Inflammatory macrophage (primary cell): ENCODE measurements at regions not wholly inside any gene's neighbourhood (a gene's known extent, or its start where the extent isn't known, plus 50 kb on each side); places are given as distances from the start of the nearest gene placed in this dataset.
A peak's percentile ranks its signal among the peaks of the same experiment; 100 is the strongest.
"Not testable (repeated sequence)": the region's sequence is repeated elsewhere in the genome, so short reads cannot be mapped to it uniquely, and the experiment has no call there.

ENCODE experiments used
- DNase-seq, 2 donors: peaks; one replicate each; pipeline ENCODE4 v3.0.0-alpha.2; 2020 to 2022

DNA sequence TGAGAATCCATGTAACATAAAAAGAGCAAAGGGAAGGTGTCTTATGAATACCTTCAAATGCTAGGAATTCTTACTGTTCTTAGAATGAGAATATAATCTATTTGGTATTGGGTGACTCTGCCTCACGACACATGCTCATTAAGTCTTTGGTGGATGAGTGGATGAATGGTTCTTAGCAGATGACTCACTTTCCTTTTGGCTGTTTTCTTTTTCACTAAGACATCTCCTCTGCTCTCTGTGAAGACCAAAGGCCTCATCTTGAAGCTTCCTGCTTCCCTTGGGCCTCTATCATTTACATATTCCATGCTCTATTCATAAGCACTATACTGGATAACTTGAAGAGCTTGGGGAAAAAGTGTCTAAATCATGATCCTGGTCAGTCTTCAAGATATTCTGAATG lies 468.1 kb downstream of the SPATA31D1 start:
- DNase-seq = no peak

DNA sequence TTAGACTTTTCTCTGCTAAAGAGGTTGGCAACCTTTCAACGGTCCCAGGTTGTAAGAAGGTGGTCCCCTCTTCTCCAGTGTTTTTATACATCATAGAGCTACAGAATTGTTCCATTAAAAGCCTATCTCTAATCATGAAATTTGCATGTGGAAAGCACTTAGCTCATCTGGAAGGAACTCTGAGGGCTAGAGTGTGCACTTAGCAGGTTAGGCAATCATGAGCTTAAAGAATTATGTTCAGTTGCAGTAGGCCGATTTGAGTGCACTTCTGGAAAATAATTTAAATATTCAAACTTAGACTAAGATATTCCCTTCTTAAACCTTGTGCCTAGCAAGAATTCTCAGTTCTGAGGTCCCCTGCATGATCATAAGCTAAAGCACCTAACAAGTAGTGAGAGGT lies 468.7 kb downstream of the SPATA31D1 start:
- no peak for DNase-seq

DNA sequence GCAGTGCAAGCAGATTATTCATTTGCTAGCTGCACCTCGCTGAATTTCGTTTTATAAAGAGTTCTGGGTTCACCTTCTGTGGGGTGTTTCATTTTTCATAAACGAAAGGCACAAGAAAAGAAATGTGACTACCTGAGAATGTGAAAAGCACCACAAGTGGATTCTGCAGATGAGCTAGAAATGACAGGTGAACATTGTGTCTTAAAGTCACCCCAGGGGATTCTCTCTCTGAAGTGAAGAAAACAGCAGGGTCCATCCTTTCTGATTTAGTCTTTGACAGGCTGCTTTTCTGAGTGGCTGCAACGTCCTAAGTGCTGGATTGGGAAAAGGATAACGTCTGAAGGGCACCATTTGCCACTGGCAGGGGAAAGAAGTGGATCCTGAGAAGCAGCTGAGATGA lies 469.3 kb downstream of the SPATA31D1 start:
- no peak for DNase-seq

DNA sequence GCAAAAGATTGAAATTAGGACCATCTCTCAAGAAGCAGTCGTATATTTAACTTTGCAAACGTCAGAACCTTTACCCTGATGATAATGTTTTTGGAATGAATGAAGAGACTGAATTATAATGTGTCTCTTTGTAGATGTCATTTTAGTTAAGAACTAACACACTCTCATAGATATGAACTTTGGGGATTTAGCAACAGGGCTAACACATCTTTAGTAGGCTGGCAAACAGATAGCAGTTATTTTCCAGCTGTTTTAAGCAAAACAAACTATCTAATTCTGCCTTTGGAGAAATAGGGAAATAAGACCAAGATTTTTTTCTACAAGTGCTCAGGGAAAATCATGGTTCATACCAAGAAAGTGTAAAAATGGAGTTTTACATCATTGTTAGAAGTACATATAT lies 469.7 kb downstream of the SPATA31D1 start:
- no peak for DNase-seq

DNA sequence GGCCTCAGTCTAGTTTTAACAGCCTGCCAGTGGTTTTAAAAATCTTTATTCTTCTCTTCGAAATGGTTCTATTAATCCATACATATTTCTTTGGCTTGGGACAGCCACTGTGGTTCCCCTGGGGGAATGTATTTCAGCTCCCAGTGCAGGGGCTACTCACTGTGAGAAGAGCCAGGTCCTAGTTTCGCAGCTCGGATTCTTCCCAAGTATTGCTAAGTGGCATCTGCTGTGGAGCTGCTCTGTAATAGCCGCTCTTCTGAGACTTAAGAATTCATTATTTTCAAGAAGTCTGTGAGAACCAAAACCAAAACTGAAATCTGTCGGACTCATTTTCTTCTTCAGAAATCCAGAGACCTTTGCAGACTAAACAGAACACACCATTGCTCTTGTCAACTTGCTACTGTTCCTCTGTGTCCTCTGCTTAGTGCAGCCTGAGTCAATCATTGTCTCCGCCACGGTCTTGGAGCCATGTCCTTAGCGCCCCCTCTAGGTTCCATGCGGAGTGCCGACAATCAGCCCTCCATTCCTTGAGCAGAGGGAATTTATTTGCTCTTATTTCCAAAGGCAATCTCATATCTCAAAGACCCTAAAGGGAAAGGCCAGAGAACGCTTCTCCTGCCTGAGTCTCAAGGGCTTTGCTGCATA lies 478.2 kb downstream of the SPATA31D1 start:
- no peak for DNase-seq

GRCh38 chr9:82467436-82467835 lies 478.9 kb downstream of the SPATA31D1 start:
- no peak for DNase-seq

- no peak for DNase-seq
Observed at GRCh38 chr9:82474235-82474634, 485.7 kb downstream of the SPATA31D1 start.

DNA sequence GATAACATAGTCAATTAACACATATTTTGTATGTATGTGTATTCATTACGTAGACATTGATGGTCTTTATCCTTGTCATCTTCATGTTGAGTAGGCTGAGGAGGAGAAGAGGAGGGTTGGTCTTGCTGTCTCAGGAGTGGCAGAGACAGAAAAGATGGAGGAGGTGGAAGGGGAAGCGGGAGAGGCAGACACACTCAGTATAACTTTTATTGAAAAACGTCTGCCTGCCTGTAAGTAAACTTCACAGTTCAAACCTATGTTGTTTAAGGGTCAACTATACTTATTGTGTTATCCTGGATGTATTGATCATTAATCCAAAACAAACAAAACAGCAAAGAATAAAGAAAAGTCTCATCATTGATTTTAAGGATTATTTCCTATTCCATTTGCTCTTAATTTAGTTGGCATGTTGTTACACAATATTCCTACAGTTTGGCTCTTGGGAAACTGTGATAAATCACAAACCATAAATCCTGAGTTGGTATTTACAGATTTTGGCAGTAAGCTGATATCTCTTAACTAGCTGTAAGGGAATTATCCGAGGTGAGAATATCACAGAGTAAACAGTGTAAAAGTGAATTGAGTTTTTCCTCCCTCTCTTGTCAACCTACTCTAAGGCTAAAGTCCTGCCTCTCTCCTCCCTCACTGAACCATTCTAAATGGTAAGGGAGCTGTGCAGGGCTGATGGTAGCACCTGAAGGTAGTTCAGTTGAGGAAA lies 487.2 kb downstream of the SPATA31D1 start:
- DNase-seq = no peak

DNA sequence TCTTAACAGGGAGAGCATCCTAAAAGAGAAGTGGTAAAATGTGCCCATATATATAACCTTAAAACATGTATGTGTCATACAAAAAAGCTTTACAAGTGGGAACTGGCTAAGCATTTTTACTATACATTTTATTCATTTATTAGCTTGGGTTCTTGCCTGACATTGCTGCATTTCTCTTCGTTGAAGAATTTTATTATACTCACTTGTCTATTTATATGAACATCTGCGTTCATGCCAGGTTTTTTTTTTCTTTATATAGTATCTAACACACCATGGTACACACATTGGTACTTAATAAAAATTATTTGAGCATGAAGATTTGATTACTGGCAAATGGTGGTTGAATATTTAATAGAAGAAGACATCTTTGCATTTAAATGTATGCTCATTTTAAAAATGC lies 492.3 kb downstream of the SPATA31D1 start:
- DNase-seq = no peak

DNA sequence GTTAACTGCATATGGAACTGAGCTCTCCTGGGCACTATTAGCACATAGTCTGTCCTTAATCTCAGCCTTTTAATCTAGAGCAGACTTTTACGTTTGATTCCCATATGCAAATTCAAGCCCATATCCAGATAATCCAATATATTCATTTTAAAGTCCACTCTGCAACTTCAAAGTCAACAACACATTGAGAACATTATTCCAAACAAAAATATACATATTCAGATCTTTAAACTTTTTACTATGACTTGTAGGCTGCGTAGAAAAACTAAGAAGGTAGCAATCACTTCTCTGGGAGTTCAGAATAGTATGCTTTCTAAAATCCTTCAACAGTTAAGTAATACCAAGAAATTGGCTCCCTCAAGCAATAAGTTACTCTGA lies 499.4 kb downstream of the SPATA31D1 start:
- no peak for DNase-seq

DNA sequence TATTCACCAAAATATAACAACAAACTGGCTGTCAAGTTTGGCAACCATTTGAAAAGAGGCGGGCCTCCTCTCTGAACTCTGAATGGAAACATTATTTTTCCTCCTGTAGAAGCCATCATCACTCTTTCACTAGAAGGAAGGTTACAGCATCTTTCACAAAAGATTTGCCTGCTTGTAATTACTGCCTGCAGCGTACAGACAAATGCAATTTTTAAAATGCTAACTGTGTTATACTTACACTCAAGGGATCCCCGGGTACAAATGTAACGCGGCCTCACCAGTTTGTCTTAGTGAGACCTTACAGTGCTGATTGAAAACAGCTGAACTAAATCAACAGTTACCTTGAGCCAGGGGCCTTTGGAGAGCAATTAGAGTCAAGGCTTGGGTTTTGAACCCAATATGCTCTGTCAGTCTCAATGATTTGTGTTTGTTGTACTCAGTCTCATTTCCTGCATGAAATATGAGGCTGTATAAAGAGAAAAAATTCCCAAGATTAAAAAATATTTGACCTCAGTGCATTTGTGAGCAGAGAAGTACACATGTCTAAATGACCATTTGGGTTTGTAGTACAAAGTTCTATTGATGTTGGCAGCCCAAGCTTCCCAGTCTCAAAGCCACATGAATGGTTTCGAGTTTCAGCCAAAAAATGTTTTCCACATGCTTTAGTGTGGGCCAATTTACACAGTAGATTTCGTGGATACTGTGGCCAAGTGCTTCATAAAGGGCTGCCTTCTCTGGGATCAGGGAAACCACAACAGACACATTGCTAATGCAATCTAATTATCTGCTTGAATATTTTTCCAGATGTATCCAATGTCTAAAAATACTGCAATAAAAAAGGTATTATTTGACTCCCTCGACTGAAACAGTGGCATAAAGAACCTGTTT lies 500.0 kb downstream of the SPATA31D1 start:
- no peak for DNase-seq

GRCh38 chr9:82489201-82489821 lies 500.7 kb downstream of the SPATA31D1 start:
- no peak for DNase-seq

GRCh38 chr9:82490019-82490499 lies 501.5 kb downstream of the SPATA31D1 start:
- no peak for DNase-seq

DNA sequence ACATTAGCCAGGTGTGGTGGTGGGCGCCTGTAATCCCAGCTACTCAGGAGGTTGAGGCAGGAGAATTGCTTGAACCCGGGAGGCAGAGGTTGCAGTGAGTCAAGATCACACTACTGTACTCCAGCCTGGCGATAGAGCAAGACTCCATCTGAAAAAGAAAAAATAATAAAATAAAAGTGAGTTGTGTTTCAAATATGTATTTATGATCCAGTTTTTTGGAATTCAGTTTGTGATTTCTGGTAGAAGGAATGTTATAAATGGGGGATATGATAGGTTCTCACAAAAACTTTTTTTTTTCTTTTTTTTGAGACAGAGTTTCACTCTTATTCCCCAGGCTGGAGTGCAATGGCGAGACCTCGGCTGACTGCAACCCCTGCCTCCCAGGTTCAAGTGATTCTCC lies 502.2 kb downstream of the SPATA31D1 start:
- DNase-seq = not testable (repeated sequence)

DNA sequence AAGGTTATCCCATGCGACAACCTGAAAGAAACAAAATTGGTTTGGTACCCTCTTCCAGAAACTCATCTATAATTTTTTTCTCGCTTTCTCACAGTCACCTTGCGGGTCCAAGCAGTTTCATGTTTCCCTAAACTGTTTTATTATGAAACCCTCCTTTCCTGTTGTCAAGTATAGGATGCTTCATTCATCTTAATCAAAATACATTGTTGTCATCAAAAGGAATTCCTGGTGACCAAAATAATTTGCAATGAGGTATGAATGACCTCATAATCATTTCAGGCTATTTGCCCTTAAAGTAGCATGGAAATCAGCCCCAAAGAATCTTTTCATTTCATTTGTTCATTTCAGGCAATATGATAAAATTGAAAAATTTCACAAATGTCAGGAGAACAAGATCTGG lies 503.0 kb downstream of the SPATA31D1 start:
- no peak for DNase-seq

DNA sequence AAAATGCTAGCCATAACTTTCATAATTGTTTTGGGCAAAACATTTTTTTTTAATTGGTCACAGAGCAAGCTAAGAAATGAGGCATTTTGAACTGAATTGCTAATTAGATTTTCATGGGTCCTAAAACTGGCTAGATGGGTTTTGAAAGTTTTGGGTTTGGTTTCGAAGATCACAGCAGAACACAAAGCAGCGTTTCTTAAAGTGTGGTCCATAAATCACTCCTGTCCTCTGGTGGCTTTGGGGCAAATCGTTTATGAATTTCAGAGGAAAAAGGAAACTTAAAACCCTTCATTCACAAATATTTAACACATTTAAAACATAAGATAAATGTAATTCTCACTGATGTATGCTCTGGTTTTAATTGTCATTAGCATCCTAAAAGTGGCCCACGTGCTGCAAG lies 503.7 kb downstream of the SPATA31D1 start:
- no peak for DNase-seq

GRCh38 chr9:82495884-82496777 lies 507.6 kb downstream of the SPATA31D1 start:
- DNase-seq = peak in 1 of 2 donors; percentile 9

DNA sequence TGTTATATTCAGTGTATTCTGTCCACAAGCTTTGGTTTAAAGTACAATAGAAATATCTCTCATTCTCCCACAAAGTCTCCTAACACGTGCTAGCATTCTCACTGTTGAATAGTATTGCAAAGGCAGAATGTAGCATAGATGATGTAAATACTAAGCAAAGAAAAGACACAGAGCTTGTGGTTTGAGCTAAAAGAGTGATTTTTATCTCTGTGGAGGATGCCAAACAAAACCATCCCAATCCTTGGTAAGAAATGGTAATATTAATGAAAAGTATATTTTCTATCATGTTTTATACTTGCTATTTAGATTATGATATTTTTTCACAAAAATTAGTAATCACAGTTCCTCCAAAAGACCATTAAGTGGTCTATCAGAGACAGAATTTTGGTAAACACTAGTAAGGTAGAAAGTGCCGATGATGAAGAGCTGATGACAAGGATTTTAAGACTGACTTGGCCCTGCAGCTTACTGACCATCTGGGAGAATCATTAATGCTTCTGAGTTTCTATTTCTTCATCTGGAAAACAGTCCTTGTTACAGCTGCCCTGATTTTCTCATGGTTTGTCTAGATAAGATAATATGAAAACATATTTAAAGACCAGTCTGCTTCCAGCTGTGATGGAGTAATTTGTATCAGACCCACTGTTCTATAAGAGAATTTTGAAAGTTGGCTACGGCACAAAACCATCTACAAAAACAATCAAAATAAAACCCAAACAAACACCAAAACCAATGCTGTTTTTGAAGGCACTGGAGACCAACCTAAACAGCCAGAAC lies 510.2 kb downstream of the SPATA31D1 start:
- no peak for DNase-seq

GRCh38 chr9:82499337-82499736 lies 510.8 kb downstream of the SPATA31D1 start:
- no peak for DNase-seq

DNA sequence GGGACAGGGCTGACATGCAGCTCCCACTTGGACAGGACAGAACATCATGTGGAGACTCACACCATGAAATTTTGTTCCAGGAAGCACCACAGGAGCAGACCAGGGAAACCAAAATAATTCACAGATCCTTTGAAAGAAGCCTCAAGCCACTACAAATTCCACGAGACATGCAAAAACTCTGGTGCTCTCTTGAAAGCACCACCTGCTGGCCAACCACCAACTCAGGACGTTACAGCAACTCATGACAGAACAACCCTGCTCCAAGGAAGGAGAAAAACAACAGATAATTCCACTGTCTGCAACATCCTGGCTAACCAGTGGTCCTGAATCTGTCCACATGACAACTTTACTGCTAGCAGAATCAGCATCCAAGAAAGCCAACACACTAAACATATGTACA lies 516.0 kb downstream of the SPATA31D1 start:
- no peak for DNase-seq

DNA sequence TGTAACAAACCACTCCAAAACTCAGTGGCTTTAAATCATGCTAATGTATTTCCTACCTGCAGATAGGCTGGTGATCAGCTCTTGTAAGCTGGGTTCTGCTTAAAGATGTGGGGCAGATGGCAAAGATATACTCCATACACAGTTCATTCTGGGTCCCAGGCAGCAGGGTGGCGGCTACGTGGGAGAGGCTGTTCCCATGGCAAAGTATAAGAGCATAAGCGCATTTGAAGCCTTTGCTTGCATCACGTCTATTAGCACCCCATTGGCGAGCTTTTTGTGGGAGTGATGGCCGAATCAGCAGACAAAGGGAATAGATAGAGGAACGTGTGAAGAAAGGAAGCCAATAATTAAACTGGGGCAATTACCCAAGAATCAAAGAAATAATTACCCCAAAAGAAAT lies 523.1 kb downstream of the SPATA31D1 start:
- no peak for DNase-seq
